ENCODE measurements at regions not wholly inside any gene's neighbourhood (a gene's known extent, or its start where the extent isn't known, plus 50 kb on each side); places are given as distances from the start of the nearest gene placed in this dataset.

DNA sequence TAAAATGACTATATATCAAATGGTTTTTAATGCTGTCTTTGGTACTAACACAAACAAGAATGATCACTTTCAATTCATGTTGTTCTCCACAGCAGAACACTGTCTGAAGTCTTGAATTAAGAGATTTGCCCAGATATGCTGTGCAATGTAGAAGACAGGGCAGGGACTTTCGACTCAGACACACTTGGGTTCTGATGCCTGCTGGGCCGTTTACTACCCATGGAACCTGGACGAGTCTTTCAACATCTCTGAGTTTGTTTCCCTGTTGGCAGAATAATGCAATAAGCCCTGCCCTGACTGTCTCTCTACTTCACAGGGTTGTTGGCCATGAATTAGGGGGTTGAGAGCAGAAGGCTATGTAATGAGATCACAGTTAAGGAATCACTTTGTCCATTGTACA lies 162.6 kb upstream of the TMPO start:
- no peak for ATAC-seq
- no peak for DNase-seq
- no peak overlapping the region for H3K4me3 Mint-ChIP-seq

DNA sequence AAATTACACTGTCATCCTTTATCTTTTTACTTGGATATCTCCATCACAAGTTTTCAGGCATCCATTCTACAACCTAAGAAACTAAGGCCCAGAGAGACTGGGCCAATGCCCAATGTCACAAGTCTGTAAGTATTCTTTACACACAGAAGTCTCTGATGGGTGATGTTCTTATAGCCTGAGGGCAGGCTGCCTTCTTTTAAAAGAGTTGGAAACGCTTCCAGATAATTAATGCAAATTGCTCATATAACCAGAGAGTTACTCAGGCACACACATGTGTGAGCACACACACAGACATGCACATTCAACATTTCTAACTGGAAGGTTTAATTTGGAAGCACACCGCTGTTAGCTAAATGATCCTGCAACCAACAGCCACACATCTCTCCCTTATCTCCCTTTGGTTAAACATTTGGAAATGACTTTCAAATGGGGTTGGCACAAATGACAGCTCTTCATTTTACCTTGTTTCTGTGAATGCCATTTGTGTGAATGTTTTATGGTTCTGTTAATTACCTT lies 160.8 kb upstream of the TMPO start:
- ATAC-seq: no peak
- peaks cover 4% of the 10 kb centered on the region for H3K27me3 Mint-ChIP-seq (ENCODE audit: low read depth)

More for the DNA sequence above, 162.6 kb upstream of the TMPO start:
- Mint-ChIP-seq H3K27me3 (ENCODE audit: low read depth) (no peaks in the 10 kb centered on the region), H3K4me1 (ENCODE audit: low read depth) (peaks cover 5% of the 10 kb centered on the region), H3K36me3 (ENCODE audit: insufficient read depth) (no peaks in the 10 kb centered on the region), H3K9me3 (no peaks in the 10 kb centered on the region)

DNA sequence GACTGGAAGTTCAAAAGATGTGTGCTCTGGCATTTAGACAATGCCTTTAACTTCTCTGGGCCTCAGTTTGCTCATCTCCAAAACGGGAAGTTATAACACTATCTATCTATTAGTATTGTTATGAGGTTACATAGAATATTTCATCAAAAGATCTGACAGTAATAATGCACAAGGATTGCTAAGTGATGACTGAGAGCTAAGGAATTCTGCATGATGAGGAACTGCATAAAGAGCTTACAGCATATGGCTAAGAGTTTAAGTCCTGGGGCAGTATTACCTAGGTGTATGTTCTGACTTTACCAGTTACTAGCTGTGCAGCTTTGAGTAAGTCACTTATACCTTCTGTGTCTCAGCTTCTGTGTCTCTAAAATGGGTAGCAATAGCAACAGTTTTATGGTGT lies 160.1 kb upstream of the TMPO start:
- no peaks in the 10 kb centered on the region for H3K9me3 Mint-ChIP-seq
- ATAC-seq: no peak

More for the DNA sequence above, 160.8 kb upstream of the TMPO start:
- Mint-ChIP-seq H3K36me3 (ENCODE audit: insufficient read depth) (no peaks in the 10 kb centered on the region), H3K9me3 (no peaks in the 10 kb centered on the region), H3K4me1 (ENCODE audit: low read depth) (peaks cover 5% of the 10 kb centered on the region), H3K4me3 (no peak overlapping the region)
- no peak for DNase-seq

DNA sequence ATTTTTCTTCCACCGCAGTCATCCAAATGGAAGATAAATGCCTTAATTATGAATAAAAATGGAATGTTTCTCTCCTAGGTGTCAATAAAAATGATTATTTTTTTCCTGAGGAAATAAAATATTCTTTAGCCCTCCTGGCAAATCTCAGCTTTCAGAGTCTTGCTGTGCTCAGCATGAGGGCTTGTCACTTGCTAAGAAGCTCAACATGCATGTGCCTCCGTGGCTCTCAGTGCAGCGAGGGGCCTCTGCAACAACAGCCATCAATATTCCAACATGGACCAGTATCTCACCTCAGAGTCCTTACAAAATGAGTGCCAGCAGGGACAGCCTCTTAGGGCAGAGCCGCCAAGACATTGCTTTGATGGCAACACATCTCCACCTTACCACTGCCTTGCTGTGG lies 159.5 kb upstream of the TMPO start:
- Mint-ChIP-seq H3K4me3 (no peak overlapping the region), H3K4me1 (ENCODE audit: low read depth) (peaks cover 5% of the 10 kb centered on the region), H3K27me3 (ENCODE audit: low read depth) (peaks cover 4% of the 10 kb centered on the region), H3K9me3 (no peaks in the 10 kb centered on the region), H3K36me3 (ENCODE audit: insufficient read depth) (no peaks in the 10 kb centered on the region)
- no peak for ATAC-seq
- DNase-seq: no peak

More for the DNA sequence above, 160.1 kb upstream of the TMPO start:
- Mint-ChIP-seq H3K36me3 (ENCODE audit: insufficient read depth) (no peaks in the 10 kb centered on the region), H3K4me3 (no peak overlapping the region), H3K4me1 (ENCODE audit: low read depth) (peaks cover 5% of the 10 kb centered on the region), H3K27me3 (ENCODE audit: low read depth) (peaks cover 4% of the 10 kb centered on the region)
- DNase-seq: no peak

DNA sequence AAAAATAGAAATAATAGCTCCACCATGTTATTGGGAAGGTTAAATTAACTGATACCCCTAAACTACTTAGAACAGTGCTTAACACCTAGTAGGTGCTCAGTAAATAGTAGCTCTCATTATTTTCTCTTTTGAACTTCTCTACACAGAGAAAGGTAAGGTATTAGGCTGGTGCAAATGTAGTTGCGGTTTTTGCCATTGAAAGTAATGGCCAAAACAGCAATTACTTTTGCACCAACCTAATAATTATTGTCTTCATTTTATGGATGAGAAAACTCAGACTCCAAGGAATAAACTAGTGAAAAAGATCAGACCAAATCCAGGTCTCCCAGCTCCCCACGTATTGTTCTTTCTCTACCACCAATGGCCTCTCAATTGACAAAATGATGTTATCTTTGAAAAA lies 157.2 kb upstream of the TMPO start:
- H3K4me1 Mint-ChIP-seq (ENCODE audit: low read depth): no peaks in the 10 kb centered on the region
- H3K4me3 Mint-ChIP-seq: no peak overlapping the region
- H3K27me3 Mint-ChIP-seq (ENCODE audit: low read depth): peaks cover 12% of the 10 kb centered on the region
- no peak for ATAC-seq
- no peaks in the 10 kb centered on the region for H3K36me3 Mint-ChIP-seq (ENCODE audit: insufficient read depth)
- no peaks in the 10 kb centered on the region for H3K9me3 Mint-ChIP-seq
- no peak for DNase-seq

DNA sequence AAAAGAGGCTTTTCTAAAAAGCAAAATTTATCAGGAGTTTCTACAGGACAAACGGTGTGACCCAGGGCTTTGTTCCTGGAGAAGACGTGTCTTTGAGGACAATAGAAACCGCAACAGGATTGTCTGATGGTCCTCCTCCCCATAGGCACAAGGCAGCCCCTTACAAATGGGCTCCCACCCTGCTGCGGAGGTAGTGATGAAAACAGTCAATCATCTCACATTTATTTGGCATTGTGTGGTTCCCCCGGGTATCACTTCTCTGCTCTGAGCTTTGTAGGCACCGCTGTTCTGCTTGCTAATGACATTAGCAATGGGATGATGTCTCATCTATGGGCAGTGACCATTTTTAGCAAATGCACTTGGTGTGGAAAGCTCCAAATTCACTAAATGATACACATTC lies 155.5 kb upstream of the TMPO start:
- no peak overlapping the region for H3K4me3 Mint-ChIP-seq
- ATAC-seq (no peak), DNase-seq (no peak)
- H3K4me1 Mint-ChIP-seq (ENCODE audit: low read depth): no peaks in the 10 kb centered on the region
- H3K27me3 Mint-ChIP-seq (ENCODE audit: low read depth): peaks cover 20% of the 10 kb centered on the region
- no peaks in the 10 kb centered on the region for H3K36me3 Mint-ChIP-seq (ENCODE audit: insufficient read depth)
- H3K9me3 Mint-ChIP-seq: no peaks in the 10 kb centered on the region

DNA sequence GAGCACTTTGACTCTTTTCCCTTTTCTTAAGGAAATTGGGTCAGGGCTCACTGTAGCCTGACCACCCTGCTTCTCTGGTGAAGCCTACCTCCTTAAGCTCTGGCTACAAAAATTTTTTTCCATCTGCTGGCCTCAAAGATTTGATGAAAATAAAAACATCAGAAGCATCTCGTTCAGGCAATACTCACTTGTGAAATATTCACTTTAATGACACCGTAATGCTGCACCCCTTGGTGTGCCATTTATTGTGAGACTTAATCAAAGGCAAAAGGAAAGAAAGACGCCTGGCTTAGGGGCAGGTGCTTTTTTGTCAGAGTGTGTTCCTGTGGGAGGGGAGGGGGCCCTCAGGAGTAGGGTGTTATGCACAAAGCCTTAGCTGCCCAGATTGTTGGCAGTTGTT lies 155.0 kb upstream of the TMPO start:
- ATAC-seq (no peak), DNase-seq (no peak)
- H3K4me3 Mint-ChIP-seq: no peak overlapping the region
- no peaks in the 10 kb centered on the region for H3K4me1 Mint-ChIP-seq (ENCODE audit: low read depth)
- H3K27me3 Mint-ChIP-seq (ENCODE audit: low read depth): peaks cover 20% of the 10 kb centered on the region
- no peaks in the 10 kb centered on the region for H3K36me3 Mint-ChIP-seq (ENCODE audit: insufficient read depth)
- H3K9me3 Mint-ChIP-seq: no peaks in the 10 kb centered on the region

DNA sequence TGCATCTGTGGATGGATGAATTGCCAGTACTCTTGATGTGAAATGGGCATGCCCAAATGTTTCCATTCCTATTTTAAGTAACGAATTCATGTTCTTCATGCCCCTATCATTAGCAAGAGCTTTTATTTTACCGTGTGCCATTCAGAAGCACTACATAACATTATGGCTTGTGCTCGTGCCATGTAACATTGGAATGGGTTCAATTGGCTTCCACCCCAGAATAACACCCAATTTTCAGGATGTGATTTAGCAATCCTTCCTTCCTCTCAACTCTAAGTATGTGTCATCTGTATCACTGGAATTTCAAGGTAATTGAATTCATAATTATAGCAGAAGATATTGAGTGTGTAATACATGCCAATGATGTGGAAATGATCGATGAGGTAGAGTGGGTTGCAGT lies 145.8 kb upstream of the TMPO start:
- peaks cover 14% of the 10 kb centered on the region for H3K4me1 Mint-ChIP-seq (ENCODE audit: low read depth)
- H3K27me3 Mint-ChIP-seq (ENCODE audit: low read depth): peaks cover 27% of the 10 kb centered on the region
- DNase-seq (no peak), ATAC-seq (no peak)
- H3K4me3 Mint-ChIP-seq: no peak overlapping the region
- no peaks in the 10 kb centered on the region for H3K9me3 Mint-ChIP-seq
- H3K36me3 Mint-ChIP-seq (ENCODE audit: insufficient read depth): no peaks in the 10 kb centered on the region

DNA sequence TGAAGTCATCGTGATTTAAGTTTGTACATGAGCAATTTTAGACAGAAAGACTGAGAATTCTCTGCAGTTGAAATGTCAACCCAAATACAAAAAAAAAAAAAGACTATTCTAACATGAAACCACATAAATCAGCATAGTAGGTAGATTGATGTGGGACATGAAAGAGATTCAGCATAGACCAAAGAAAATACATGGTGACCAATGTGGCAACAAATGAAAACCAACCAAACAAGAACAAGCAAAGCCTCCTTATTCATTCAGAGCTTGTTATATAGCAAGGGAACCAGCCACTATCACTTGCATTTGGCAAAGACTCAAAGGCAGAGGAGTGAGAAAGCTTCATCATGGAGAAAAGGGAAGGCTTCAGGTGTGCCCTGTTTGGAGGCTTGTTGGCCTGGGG lies 144.4 kb upstream of the TMPO start:
- no peaks in the 10 kb centered on the region for H3K9me3 Mint-ChIP-seq
- ATAC-seq (no peak), DNase-seq (no peak)
- H3K36me3 Mint-ChIP-seq (ENCODE audit: insufficient read depth): no peaks in the 10 kb centered on the region
- peaks cover 22% of the 10 kb centered on the region for H3K27me3 Mint-ChIP-seq (ENCODE audit: low read depth)
- H3K4me1 Mint-ChIP-seq (ENCODE audit: low read depth): peaks cover 14% of the 10 kb centered on the region
- no peak overlapping the region for H3K4me3 Mint-ChIP-seq

DNA sequence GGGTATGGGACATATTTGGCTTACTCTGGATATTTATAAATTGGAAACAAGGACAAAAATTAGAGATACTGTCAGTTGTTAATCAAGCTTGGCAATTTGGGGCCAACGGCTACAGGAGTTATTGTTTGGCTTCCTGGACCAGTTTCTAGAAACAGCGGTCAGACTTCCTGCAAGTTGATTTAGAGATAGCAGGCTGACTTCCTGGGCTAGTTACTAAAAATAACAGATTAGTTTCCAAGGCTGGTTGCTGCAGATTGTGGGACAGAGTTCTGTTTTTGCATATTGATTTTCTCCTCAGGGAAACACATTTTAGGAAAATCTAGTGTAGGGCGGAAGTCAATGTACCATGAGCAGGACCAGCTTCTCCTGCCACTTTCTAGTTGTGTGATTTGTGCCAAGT lies 144.0 kb upstream of the TMPO start:
- Mint-ChIP-seq H3K36me3 (ENCODE audit: insufficient read depth) (no peaks in the 10 kb centered on the region), H3K27me3 (ENCODE audit: low read depth) (peaks cover 20% of the 10 kb centered on the region), H3K9me3 (no peaks in the 10 kb centered on the region), H3K4me1 (ENCODE audit: low read depth) (peaks cover 14% of the 10 kb centered on the region), H3K4me3 (no peak overlapping the region)
- no peak for DNase-seq
- no peak for ATAC-seq

DNA sequence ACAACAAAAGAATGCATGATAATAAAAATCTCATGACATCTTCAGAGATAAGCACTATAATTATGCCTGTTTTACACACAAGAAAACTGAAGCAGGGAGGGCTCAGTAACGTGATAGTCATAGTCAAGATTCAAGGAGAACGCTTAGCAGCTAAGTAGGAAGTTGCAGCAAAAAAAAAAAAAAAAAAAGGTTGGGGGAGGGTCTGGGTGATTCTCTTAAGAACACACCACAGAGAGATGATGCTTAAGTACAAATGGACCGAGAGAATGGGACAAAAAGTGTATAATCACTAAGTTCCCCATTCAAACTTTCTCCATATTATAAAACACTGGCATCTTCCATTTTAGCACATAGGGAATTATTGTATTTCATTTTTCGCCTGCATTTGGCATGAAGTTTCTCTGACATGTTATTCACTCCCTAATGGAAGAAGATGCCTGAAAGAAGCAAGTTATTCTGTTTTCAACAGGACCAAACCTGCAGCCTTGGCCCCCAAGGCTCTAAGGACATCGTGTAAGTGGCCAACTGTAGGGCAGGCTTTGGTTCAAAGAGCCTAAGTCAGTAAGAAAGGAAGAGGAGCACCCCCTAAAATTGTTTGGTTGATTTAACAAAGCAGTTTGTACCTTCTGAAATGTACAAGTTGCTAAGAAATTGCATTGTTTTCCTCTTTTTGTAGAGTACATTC lies 142.9 kb upstream of the TMPO start:
- DNase-seq (no peak), ATAC-seq (no peak)
- no peaks in the 10 kb centered on the region for H3K9me3 Mint-ChIP-seq
- H3K4me3 Mint-ChIP-seq: no peak overlapping the region
- H3K36me3 Mint-ChIP-seq (ENCODE audit: insufficient read depth): no peaks in the 10 kb centered on the region
- H3K27me3 Mint-ChIP-seq (ENCODE audit: low read depth): peaks cover 20% of the 10 kb centered on the region
- peaks cover 14% of the 10 kb centered on the region for H3K4me1 Mint-ChIP-seq (ENCODE audit: low read depth)

DNA sequence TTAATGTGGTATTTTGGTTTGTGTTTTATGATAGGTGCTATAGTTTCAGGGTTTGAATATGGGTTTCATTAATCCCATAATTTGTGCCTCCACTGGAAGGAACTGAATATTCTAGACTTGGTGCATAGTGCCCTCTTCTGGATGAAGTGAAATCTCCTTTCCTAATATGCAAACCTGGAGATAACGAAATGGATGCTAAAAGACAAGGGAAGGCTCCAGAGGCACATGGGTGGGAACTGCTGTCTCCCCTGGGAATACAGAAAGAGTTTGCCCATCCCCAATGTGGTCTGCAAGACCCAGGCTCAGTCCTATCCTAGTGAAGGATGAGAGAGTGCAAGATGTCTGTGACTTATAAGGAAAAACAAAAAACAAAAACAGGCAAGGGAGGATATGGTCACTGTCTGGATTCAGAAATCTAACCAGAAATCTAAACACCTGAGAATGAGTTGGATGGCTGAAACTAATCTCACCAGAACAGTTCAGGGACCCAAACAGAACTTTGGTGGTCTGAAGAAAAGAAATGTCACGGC lies 142.3 kb upstream of the TMPO start:
- Mint-ChIP-seq H3K36me3 (ENCODE audit: insufficient read depth) (no peaks in the 10 kb centered on the region), H3K27me3 (ENCODE audit: low read depth) (peaks cover 18% of the 10 kb centered on the region), H3K4me1 (ENCODE audit: low read depth) (peaks cover 14% of the 10 kb centered on the region), H3K9me3 (no peaks in the 10 kb centered on the region), H3K4me3 (no peak overlapping the region)
- ATAC-seq (no peak), DNase-seq (no peak)

DNA sequence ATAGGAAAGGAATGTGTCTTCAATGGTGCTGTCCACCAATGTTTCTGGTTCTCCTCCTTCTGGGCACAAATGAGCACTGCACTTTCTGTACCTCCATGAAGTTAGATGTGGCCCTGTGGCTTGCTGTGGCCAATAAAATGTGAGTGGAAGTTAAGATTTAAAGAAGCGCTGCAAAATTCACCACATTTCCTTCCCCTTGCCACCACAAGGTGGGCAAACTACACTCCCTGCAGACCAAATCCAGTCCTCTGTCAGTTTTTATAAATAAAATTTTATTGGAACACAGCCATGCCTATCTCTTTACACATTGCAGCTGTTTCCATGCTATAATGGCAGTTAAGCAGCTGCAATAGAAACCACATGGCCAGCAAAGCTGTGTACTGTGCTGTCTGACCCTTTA lies 141.4 kb upstream of the TMPO start:
- H3K4me3 Mint-ChIP-seq: no peak overlapping the region
- peaks cover 26% of the 10 kb centered on the region for H3K27me3 Mint-ChIP-seq (ENCODE audit: low read depth)
- ATAC-seq (no peak), DNase-seq (no peak)
- peaks cover 14% of the 10 kb centered on the region for H3K4me1 Mint-ChIP-seq (ENCODE audit: low read depth)
- no peaks in the 10 kb centered on the region for H3K36me3 Mint-ChIP-seq (ENCODE audit: insufficient read depth)
- no peaks in the 10 kb centered on the region for H3K9me3 Mint-ChIP-seq

DNA sequence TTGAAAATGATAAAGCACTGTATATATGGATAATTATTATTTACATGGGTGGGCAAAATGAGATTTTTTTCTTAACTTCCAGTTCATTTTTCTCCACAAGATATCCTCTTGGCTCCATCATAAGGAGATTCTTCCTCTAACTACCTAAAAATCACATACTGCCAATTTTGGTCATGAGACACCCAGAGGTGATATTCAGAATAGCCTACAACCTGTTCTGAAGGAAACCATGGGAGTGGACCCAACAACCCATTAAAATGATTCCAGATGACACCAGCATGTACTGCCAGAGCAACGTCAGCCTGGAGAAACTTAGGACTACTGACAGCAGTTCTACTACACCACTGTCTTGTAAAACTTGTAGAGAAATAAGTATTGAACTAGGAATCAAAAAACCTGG lies 136.3 kb upstream of the TMPO start:
- Mint-ChIP-seq H3K4me3 (no peak overlapping the region), H3K36me3 (ENCODE audit: insufficient read depth) (no peaks in the 10 kb centered on the region), H3K4me1 (ENCODE audit: low read depth) (no peaks in the 10 kb centered on the region), H3K9me3 (no peaks in the 10 kb centered on the region), H3K27me3 (ENCODE audit: low read depth) (peaks cover 26% of the 10 kb centered on the region)
- ATAC-seq (no peak), DNase-seq (no peak)

DNA sequence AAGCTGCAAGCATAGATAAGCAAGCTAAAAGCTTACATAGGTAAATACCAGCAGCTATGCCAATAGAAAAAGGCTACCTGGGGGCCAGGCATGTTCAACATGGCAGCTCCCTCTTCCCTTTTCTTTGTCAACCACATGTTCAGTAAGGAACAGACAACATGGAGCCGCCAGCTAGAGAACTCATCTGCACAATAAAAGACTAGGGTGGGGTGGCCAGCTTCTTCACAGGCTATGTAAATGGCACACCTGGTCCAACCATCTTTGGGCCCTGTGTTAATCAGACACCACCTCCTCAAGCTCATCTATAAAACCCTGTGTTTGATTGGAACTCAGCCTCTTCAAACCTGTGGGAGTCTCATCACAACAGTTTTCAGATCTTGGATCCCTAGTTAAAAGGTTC lies 129.7 kb upstream of the TMPO start:
- Mint-ChIP-seq H3K27me3 (ENCODE audit: low read depth) (peaks cover 16% of the 10 kb centered on the region), H3K4me1 (ENCODE audit: low read depth) (no peaks in the 10 kb centered on the region), H3K9me3 (no peaks in the 10 kb centered on the region), H3K4me3 (no peak overlapping the region), H3K36me3 (ENCODE audit: insufficient read depth) (no peaks in the 10 kb centered on the region)
- ATAC-seq: no peak
- no peak for DNase-seq
